NT2/D1 (cell line): ENCODE measurements at regions not wholly inside any gene's neighbourhood (a gene's known extent, or its start where the extent isn't known, plus 50 kb on each side); places are given as distances from the start of the nearest gene placed in this dataset.

ENCODE experiments used
- SUZ12 ChIP-seq: IDR thresholded peaks from 2 replicates; pipeline ENCODE4 v1.6.1; 2011; ENCODE audit not compliant: insufficient read length, insufficient read depth; ENCODE audit errors: extremely low read depth
- YY1 ChIP-seq: IDR thresholded peaks from 2 replicates; pipeline ENCODE4 v1.6.1; 2011; ENCODE audit not compliant: insufficient read length, insufficient read depth

DNA sequence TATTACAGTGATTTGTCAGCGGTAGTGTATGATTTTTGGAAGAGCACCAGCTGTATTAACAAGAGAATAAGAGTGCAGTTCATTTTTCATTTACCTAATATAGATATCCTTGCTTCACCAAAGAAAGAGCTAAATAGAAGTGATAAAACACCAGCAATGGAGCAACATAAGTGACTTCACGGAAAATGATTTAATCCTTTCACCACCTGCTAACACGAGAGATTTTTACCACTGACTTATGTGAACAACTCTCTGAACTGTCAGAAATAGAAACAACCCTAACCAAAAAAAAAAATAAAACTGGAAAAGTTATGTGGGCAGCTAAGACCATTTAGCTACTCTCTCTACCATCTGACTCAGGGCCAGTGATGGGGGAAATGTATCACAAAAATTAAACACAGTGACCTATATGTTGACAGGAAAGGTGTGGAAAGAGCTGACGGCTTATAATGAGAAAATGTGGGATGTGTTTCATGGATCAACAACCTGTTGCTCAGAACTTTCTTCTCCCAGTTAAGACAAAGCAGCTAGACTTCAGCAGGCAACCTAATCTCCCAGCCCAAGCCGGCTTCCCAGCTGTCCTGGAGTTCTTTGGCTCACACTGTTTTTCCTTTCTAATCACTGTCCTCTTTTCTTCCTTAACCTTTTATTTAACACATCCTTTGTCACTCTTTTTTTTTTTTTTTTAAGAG, 272.7 kb downstream of the SS18 start:
- no peak for TF ChIP-seq YY1
- TF ChIP-seq SUZ12, result no peak
